ENCODE measurements at regions not wholly inside any gene's neighbourhood (a gene's known extent, or its start where the extent isn't known, plus 50 kb on each side); places are given as distances from the start of the nearest gene placed in this dataset.

DNA sequence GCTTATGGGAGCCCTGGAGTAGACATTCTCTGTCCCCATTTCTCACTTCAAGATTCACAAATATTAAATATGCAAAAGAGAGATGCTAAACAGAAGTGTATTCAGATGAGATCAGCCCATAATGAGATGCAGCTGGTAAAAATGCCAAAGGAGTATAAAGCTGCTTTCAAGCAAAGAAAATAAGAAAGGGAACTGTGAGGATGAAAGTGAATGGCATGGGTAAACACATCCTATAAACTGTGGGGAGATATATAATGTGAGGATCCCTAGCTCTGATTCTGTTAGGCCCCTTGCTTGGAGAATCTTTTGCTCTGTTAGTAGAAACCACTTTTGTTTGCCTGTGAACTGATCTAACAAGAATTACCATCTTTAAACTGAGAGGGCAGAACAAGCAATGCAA, 396.6 kb downstream of the SOX2 start:
- no peak for TF ChIP-seq POLR2A (IDR thresholded peaks at IDR 0.05)
- TF ChIP-seq, protein P1, sequence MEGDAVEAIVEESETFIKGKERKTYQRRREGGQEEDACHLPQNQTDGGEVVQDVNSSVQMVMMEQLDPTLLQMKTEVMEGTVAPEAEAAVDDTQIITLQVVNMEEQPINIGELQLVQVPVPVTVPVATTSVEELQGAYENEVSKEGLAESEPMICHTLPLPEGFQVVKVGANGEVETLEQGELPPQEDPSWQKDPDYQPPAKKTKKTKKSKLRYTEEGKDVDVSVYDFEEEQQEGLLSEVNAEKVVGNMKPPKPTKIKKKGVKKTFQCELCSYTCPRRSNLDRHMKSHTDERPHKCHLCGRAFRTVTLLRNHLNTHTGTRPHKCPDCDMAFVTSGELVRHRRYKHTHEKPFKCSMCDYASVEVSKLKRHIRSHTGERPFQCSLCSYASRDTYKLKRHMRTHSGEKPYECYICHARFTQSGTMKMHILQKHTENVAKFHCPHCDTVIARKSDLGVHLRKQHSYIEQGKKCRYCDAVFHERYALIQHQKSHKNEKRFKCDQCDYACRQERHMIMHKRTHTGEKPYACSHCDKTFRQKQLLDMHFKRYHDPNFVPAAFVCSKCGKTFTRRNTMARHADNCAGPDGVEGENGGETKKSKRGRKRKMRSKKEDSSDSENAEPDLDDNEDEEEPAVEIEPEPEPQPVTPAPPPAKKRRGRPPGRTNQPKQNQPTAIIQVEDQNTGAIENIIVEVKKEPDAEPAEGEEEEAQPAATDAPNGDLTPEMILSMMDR (IDR thresholded peaks at IDR 0.05): no peak

All from testis (tissue), 2 donors.